ENCODE measurements at regions not wholly inside any gene's neighbourhood (a gene's known extent, or its start where the extent isn't known, plus 50 kb on each side); places are given as distances from the start of the nearest gene placed in this dataset.

DNA sequence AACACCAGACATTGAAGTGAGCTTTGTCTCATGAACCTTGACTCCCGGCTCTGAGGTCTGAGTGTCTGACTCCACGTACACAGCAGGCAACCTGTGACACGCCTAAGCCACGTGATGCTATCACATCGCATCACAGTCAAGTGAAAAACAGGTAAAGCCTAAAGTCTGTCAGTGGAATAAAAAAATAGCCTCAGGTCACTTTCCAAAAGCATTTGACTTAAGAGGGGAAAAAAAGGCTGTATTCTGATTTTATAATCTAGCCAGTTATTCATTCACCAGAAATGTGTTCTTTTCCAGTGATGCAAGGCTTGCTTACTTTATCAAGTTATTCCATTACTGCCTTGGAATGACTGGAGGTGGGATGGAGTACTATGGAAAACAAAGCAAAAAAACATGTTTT, 163.2 kb upstream of the HMCN1 start:
- Histone ChIP-seq H3K27ac (ENCODE audit: insufficient read length, low read depth, low read length) (no peak overlapping the region), H4K20me1 (ENCODE audit: control insufficient read depth, insufficient read depth, insufficient read length) (no peaks in the 10 kb centered on the region), H4K5ac (ENCODE audit: insufficient read length, low read depth, low read length) (peak overlapping the region; percentile 33), H2BK120ac (ENCODE audit: low read depth, low read length, poor library complexity, severe bottlenecking) (no peak overlapping the region), H3K18ac (ENCODE audit: insufficient read length, low read depth, low read length) (no peak overlapping the region), H4K91ac (ENCODE audit: insufficient read length, low read depth, low read length) (no peak overlapping the region), H3K56ac (ENCODE audit: insufficient read length, low read depth, low read length) (no peak overlapping the region), H3K79me2 (ENCODE audit: insufficient read depth, low read length) (no peaks in the 10 kb centered on the region), H3T11ph (ENCODE audit: low read length) (no peak overlapping the region), H3K4me1 (ENCODE audit: insufficient read depth, low read length) (no peaks in the 10 kb centered on the region), H2BK5ac (ENCODE audit: insufficient read length, low read length) (no peak overlapping the region), H3K9me3 (ENCODE audit: control insufficient read depth, low read depth, low read length) (no peaks in the 10 kb centered on the region), H3K23ac (ENCODE audit: insufficient read length, low read depth, low read length) (no peak overlapping the region), H3K9ac (ENCODE audit: extremely low read depth, insufficient read length, low read length) (no peak overlapping the region), H4K8ac (replicated peaks; ENCODE audit: insufficient read length, low read depth, low read length) (no peak overlapping the region), H2AFZ (ENCODE audit: low read length) (no peak overlapping the region), H2AK5ac (ENCODE audit: insufficient read length, low read length) (no peak overlapping the region), H3K27me3 (ENCODE audit: insufficient read depth, low read length) (no peaks in the 10 kb centered on the region), H2BK12ac (ENCODE audit: insufficient read length, low read depth, low read length) (no peak overlapping the region), H3K4me2 (ENCODE audit: insufficient read depth, insufficient read length, low read length) (no peak overlapping the region), H3K14ac (ENCODE audit: insufficient read depth, low read length) (no peak overlapping the region), H3K23me2 (ENCODE audit: insufficient read length, low read depth, low read length, poor library complexity, severe bottlenecking) (no peaks in the 10 kb centered on the region), H2BK20ac (ENCODE audit: low read depth, low read length, poor library complexity, severe bottlenecking) (no peak overlapping the region), H3K79me1 (ENCODE audit: insufficient read depth, low read depth, low read length, poor library complexity, severe bottlenecking) (no peaks in the 10 kb centered on the region), H2BK15ac (ENCODE audit: low read depth, low read length) (no peak overlapping the region), H3K4ac (ENCODE audit: low read depth, low read length) (no peak overlapping the region)
- peaks cover 4 to 7% of the 10 kb centered on the region in 2 experiments; a peak in 3 of 4 replicates for H3K4me1 Mint-ChIP-seq
- no peak overlapping the region; a peak in 1 of 7 replicates for H3K27ac Mint-ChIP-seq
- no peak overlapping the region for H3K4me3 Mint-ChIP-seq
- no peaks in the 10 kb centered on the region for H3K27me3 Mint-ChIP-seq (ENCODE audit: low read depth)
- TF ChIP-seq, protein P1, sequence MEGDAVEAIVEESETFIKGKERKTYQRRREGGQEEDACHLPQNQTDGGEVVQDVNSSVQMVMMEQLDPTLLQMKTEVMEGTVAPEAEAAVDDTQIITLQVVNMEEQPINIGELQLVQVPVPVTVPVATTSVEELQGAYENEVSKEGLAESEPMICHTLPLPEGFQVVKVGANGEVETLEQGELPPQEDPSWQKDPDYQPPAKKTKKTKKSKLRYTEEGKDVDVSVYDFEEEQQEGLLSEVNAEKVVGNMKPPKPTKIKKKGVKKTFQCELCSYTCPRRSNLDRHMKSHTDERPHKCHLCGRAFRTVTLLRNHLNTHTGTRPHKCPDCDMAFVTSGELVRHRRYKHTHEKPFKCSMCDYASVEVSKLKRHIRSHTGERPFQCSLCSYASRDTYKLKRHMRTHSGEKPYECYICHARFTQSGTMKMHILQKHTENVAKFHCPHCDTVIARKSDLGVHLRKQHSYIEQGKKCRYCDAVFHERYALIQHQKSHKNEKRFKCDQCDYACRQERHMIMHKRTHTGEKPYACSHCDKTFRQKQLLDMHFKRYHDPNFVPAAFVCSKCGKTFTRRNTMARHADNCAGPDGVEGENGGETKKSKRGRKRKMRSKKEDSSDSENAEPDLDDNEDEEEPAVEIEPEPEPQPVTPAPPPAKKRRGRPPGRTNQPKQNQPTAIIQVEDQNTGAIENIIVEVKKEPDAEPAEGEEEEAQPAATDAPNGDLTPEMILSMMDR (conservative IDR thresholded peaks at IDR 0.05), result no peak
- no peaks in the 10 kb centered on the region for H3K9me3 Mint-ChIP-seq
- no peak for DNase-seq
- H3K36me3 Mint-ChIP-seq (ENCODE audit: insufficient read depth in 1 of 3, low read depth in 3 of 3), result no peaks in the 10 kb centered on the region
- WGBS (ENCODE audit: extremely low coverage, insufficient read length, low lambda C conversion rate), result no CpG with 5 or more reads among the region's 5 CpGs

All from H9 (cell line).